ENCODE measurements at regions not wholly inside any gene's neighbourhood (a gene's known extent, or its start where the extent isn't known, plus 50 kb on each side); places are given as distances from the start of the nearest gene placed in this dataset.
"Not testable (repeated sequence)": the region's sequence is repeated elsewhere in the genome, so short reads cannot be mapped to it uniquely, and the experiment has no call there.

GRCh38 chr5:104456122-104456521 is 893.5 kb upstream of the NUDT12 start:
- TF ChIP-seq HDGF (IDR thresholded peaks at IDR 0.05; ENCODE audit: borderline replicate concordance) (no peak), TARDBP (IDR thresholded peaks at IDR 0.05) (no peak), NFRKB (IDR thresholded peaks at IDR 0.05) (no peak), LEF1 (IDR thresholded peaks at IDR 0.05; ENCODE audit: borderline replicate concordance) (no peak), BHLHE40 (IDR thresholded peaks at IDR 0.05; ENCODE audit: borderline replicate concordance) (no peak), ZNF384 (IDR thresholded peaks at IDR 0.05) (no peak), FOXK2 (IDR thresholded peaks at IDR 0.05) (no peak), FOXM1 (IDR thresholded peaks at IDR 0.05; ENCODE audit: borderline replicate concordance) (no peak), SP1 (IDR thresholded peaks at IDR 0.05) (no peak), L3MBTL2 (conservative IDR thresholded peaks at IDR 0.05) (no peak)
- DNase-seq (ENCODE audit: extremely low spot score), result no peak
- ChIA-PET CTCF (no interaction called here), POLR2A (no interaction called here)

GRCh38 chr5:104452550-104452949 is 890.0 kb upstream of the NUDT12 start:
- ChIA-PET POLR2A (no interaction called here), CTCF (no interaction called here)
- TF ChIP-seq CTBP1 (IDR thresholded peaks at IDR 0.05; ENCODE audit: borderline replicate concordance) (no peak), SUZ12 (IDR thresholded peaks at IDR 0.05) (no peak), FOXM1 (IDR thresholded peaks at IDR 0.05; ENCODE audit: borderline replicate concordance) (no peak), LEF1 (IDR thresholded peaks at IDR 0.05; ENCODE audit: borderline replicate concordance) (no peak), HDGF (IDR thresholded peaks at IDR 0.05; ENCODE audit: borderline replicate concordance) (no peak), TARDBP (IDR thresholded peaks at IDR 0.05) (no peak), ELF4 (IDR thresholded peaks at IDR 0.05) (no peak), BHLHE40 (IDR thresholded peaks at IDR 0.05; ENCODE audit: borderline replicate concordance) (no peak), L3MBTL2 (conservative IDR thresholded peaks at IDR 0.05) (no peak), FOXA1 (IDR thresholded peaks at IDR 0.05) (no peak), SP1 (IDR thresholded peaks at IDR 0.05) (no peak), PKNOX1 (IDR thresholded peaks at IDR 0.05) (no peak), NFRKB (IDR thresholded peaks at IDR 0.05) (no peak), ARNT (IDR thresholded peaks at IDR 0.05) (no peak), ZNF384 (IDR thresholded peaks at IDR 0.05) (no peak), FOXK2 (IDR thresholded peaks at IDR 0.05) (no peak)

GRCh38 chr5:104451911-104452310 is 889.3 kb upstream of the NUDT12 start:
- DNase-seq (ENCODE audit: extremely low spot score); CTCF ChIA-PET; POLR2A ChIA-PET: not testable (repeated sequence)

More at GRCh38 chr5:104452550-104452949, 890.0 kb upstream of the NUDT12 start:
- DNase-seq (ENCODE audit: extremely low spot score), result no peak

GRCh38 chr5:104444656-104445055 is 882.1 kb upstream of the NUDT12 start:
- DNase-seq (ENCODE audit: extremely low spot score), result no peak
- no peak for TF ChIP-seq CTBP1 (IDR thresholded peaks at IDR 0.05; ENCODE audit: borderline replicate concordance)
- ChIA-PET CTCF (no interaction called here), POLR2A (no interaction called here)

GRCh38 chr5:104443706-104444105 is 881.1 kb upstream of the NUDT12 start:
- ChIA-PET POLR2A (no interaction called here), CTCF (no interaction called here)
- TF ChIP-seq FOXM1 (IDR thresholded peaks at IDR 0.05; ENCODE audit: borderline replicate concordance), result no peak
- TF ChIP-seq NFRKB (IDR thresholded peaks at IDR 0.05), result no peak
- no peak for TF ChIP-seq FOXA1 (IDR thresholded peaks at IDR 0.05)
- TF ChIP-seq L3MBTL2 (conservative IDR thresholded peaks at IDR 0.05), result no peak
- TF ChIP-seq FOXK2 (IDR thresholded peaks at IDR 0.05), result no peak
- no peak for TF ChIP-seq ARNT (IDR thresholded peaks at IDR 0.05)
- no peak for TF ChIP-seq CTBP1 (IDR thresholded peaks at IDR 0.05; ENCODE audit: borderline replicate concordance)
- TF ChIP-seq TARDBP (IDR thresholded peaks at IDR 0.05), result no peak
- TF ChIP-seq ELF4 (IDR thresholded peaks at IDR 0.05), result no peak
- no peak for TF ChIP-seq SP1 (IDR thresholded peaks at IDR 0.05)
- TF ChIP-seq SUZ12 (IDR thresholded peaks at IDR 0.05), result no peak
- TF ChIP-seq BHLHE40 (IDR thresholded peaks at IDR 0.05; ENCODE audit: borderline replicate concordance), result no peak
- TF ChIP-seq LEF1 (IDR thresholded peaks at IDR 0.05; ENCODE audit: borderline replicate concordance), result no peak
- TF ChIP-seq HDGF (IDR thresholded peaks at IDR 0.05; ENCODE audit: borderline replicate concordance), result no peak
- no peak for DNase-seq (ENCODE audit: extremely low spot score)

GRCh38 chr5:104431981-104432380 is 869.4 kb upstream of the NUDT12 start:
- CTCF ChIA-PET, result interaction anchor here (0.7 kb wide), 1 partner anchor 14 kb away, joined by 4 read pairs; no protein-coding TSS in a partner anchor

GRCh38 chr5:104431002-104431620 is 868.5 kb upstream of the NUDT12 start:
- TF ChIP-seq HDGF (IDR thresholded peaks at IDR 0.05; ENCODE audit: borderline replicate concordance) (no peak), SUZ12 (IDR thresholded peaks at IDR 0.05) (no peak), BHLHE40 (IDR thresholded peaks at IDR 0.05; ENCODE audit: borderline replicate concordance) (no peak), TARDBP (IDR thresholded peaks at IDR 0.05) (no peak), NFRKB (IDR thresholded peaks at IDR 0.05) (no peak), FOXK2 (IDR thresholded peaks at IDR 0.05) (no peak), FOXM1 (IDR thresholded peaks at IDR 0.05; ENCODE audit: borderline replicate concordance) (no peak), ELF4 (IDR thresholded peaks at IDR 0.05) (no peak), ARNT (IDR thresholded peaks at IDR 0.05) (no peak), ZNF384 (IDR thresholded peaks at IDR 0.05) (no peak), SP1 (IDR thresholded peaks at IDR 0.05) (no peak), L3MBTL2 (conservative IDR thresholded peaks at IDR 0.05) (no peak), PKNOX1 (IDR thresholded peaks at IDR 0.05) (no peak)
- DNase-seq (ENCODE audit: extremely low spot score), result no peak
- POLR2A ChIA-PET, result no interaction called here
- CTCF ChIA-PET, result no interaction called here

More at GRCh38 chr5:104431981-104432380, 869.4 kb upstream of the NUDT12 start:
- no peak for DNase-seq (ENCODE audit: extremely low spot score)
- no peak for TF ChIP-seq SP1 (IDR thresholded peaks at IDR 0.05)
- no peak for TF ChIP-seq TARDBP (IDR thresholded peaks at IDR 0.05)
- no peak for TF ChIP-seq SUZ12 (IDR thresholded peaks at IDR 0.05)
- no peak for TF ChIP-seq L3MBTL2 (conservative IDR thresholded peaks at IDR 0.05)
- no peak for TF ChIP-seq HDGF (IDR thresholded peaks at IDR 0.05; ENCODE audit: borderline replicate concordance)
- TF ChIP-seq ARNT (IDR thresholded peaks at IDR 0.05), result no peak
- no peak for TF ChIP-seq FOXK2 (IDR thresholded peaks at IDR 0.05)
- TF ChIP-seq BHLHE40 (IDR thresholded peaks at IDR 0.05; ENCODE audit: borderline replicate concordance), result no peak
- POLR2A ChIA-PET, result no interaction called here

Measured in HEK293T (cell line).